ENCODE measurements at regions not wholly inside any gene's neighbourhood (a gene's known extent, or its start where the extent isn't known, plus 50 kb on each side); places are given as distances from the start of the nearest gene placed in this dataset.
"Not testable (repeated sequence)": the region's sequence is repeated elsewhere in the genome, so short reads cannot be mapped to it uniquely, and the experiment has no call there.

DNA sequence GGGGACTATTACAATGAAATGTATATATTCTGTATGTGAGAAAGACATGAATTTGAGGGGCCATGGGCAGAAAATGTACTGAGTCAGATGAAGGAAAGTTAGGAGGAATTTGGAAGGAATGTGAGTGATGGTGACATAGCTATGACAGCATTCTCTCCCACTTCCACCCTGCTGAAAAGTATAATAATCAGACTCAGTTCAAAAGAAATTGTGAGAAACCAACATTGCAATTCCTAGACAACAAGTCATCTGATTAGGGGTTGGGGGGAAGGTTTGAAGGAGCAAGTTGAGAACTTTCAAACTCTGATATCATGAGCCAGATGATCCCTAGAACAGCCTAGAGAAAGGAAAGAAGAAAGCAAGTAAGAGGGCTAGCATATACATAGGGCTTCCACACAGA is 370.6 kb downstream of the DMRTA1 start:
- TF ChIP-seq CTCF (conservative IDR thresholded peaks at IDR 0.05; ENCODE audit: low read depth): no peak
- DNase-seq (ENCODE audit: low spot score): no peak
- POLR2A ChIA-PET (ENCODE audit: low non-redundant PET): no interaction called here
- no peak overlapping the region for H3K27ac ChIP-seq
- CTCF ChIA-PET: no interaction called here

- TF ChIP-seq CTCF (conservative IDR thresholded peaks at IDR 0.05; ENCODE audit: low read depth): no peak
- ChIA-PET CTCF (no interaction called here), POLR2A (ENCODE audit: low non-redundant PET) (no interaction called here)
- no peak for DNase-seq (ENCODE audit: low spot score)
- H3K27ac ChIP-seq: no peak overlapping the region
Observed at GRCh38 chr9:22829236-22829635, 382.6 kb downstream of the DMRTA1 start.

GRCh38 chr9:22838266-22838665 is 391.6 kb downstream of the DMRTA1 start:
- POLR2A ChIA-PET (ENCODE audit: low non-redundant PET): interaction anchor here (0.5 kb wide), 1 partner anchor 14 kb away, joined by 7 read pairs; no protein-coding TSS in a partner anchor
- DNase-seq (ENCODE audit: low spot score): no peak
- no peak for TF ChIP-seq CTCF (conservative IDR thresholded peaks at IDR 0.05; ENCODE audit: low read depth)
- CTCF ChIA-PET: no interaction called here
- H3K27ac ChIP-seq: no peak overlapping the region

GRCh38 chr9:22840641-22841040 is 394.0 kb downstream of the DMRTA1 start:
- no peak for DNase-seq (ENCODE audit: low spot score)
- POLR2A ChIA-PET (ENCODE audit: low non-redundant PET): no interaction called here
- CTCF ChIA-PET: no interaction called here
- H3K27ac ChIP-seq: no peak overlapping the region
- no peak for TF ChIP-seq CTCF (conservative IDR thresholded peaks at IDR 0.05; ENCODE audit: low read depth)

GRCh38 chr9:22845243-22845642 is 398.6 kb downstream of the DMRTA1 start:
- H3K27ac ChIP-seq; POLR2A ChIA-PET (ENCODE audit: low non-redundant PET); CTCF ChIA-PET; DNase-seq (ENCODE audit: low spot score): not testable (repeated sequence)

- no peak for DNase-seq (ENCODE audit: low spot score)
- POLR2A ChIA-PET (ENCODE audit: low non-redundant PET): no interaction called here
- CTCF ChIA-PET: no interaction called here
- H3K27ac ChIP-seq: no peak overlapping the region
- no peak for TF ChIP-seq CTCF (conservative IDR thresholded peaks at IDR 0.05; ENCODE audit: low read depth)
Observed at GRCh38 chr9:22855980-22856379, 409.4 kb downstream of the DMRTA1 start.

GRCh38 chr9:22857316-22857715 is 410.7 kb downstream of the DMRTA1 start:
- DNase-seq (ENCODE audit: low spot score): no peak
- CTCF ChIA-PET: interaction anchor here (0.6 kb wide), 1 partner anchor 1343 kb away, joined by 6 read pairs; no protein-coding TSS in a partner anchor
- H3K27ac ChIP-seq: no peak overlapping the region
- TF ChIP-seq CTCF (conservative IDR thresholded peaks at IDR 0.05; ENCODE audit: low read depth): no peak
- POLR2A ChIA-PET (ENCODE audit: low non-redundant PET): no interaction called here
